HG02678 (cell line): ENCODE measurements at regions not wholly inside any gene's neighbourhood (a gene's known extent, or its start where the extent isn't known, plus 50 kb on each side); places are given as distances from the start of the nearest gene placed in this dataset.
"Not testable (repeated sequence)": the region's sequence is repeated elsewhere in the genome, so short reads cannot be mapped to it uniquely, and the experiment has no call there.

ENCODE experiments used
- ATAC-seq: cut with Tn5 transposase; IDR thresholded peaks from one replicate; pipeline ENCODE4 v1.9.1; 2021; ENCODE audit warnings: mild to moderate bottlenecking, moderate library complexity; ENCODE audit not compliant: unreplicated experiment

- no peak for ATAC-seq
Measured at GRCh38 chr11:81990659-81991443, 742.8 kb downstream of the FAM181B start.

GRCh38 chr11:81989093-81989492 is 744.6 kb downstream of the FAM181B start:
- no peak for ATAC-seq

GRCh38 chr11:81987829-81988472 is 745.7 kb downstream of the FAM181B start:
- no peak for ATAC-seq

GRCh38 chr11:81986556-81987161 is 747.0 kb downstream of the FAM181B start:
- no peak for ATAC-seq

GRCh38 chr11:81979448-81979847 is 754.2 kb downstream of the FAM181B start:
- ATAC-seq = no peak

- no peak for ATAC-seq
Measured at GRCh38 chr11:81975261-81975900, 758.3 kb downstream of the FAM181B start.

- no peak for ATAC-seq
Measured at GRCh38 chr11:81970886-81971285, 762.8 kb downstream of the FAM181B start.

GRCh38 chr11:81967242-81967641 is 766.4 kb downstream of the FAM181B start:
- ATAC-seq = no peak

- no peak for ATAC-seq
Measured at GRCh38 chr11:81966340-81966739, 767.3 kb downstream of the FAM181B start.

- no peak for ATAC-seq
Measured at GRCh38 chr11:81963018-81963417, 770.6 kb downstream of the FAM181B start.

- no peak for ATAC-seq
Measured at GRCh38 chr11:81960443-81960842, 773.2 kb downstream of the FAM181B start.

- no peak for ATAC-seq
Measured at GRCh38 chr11:81959341-81959740, 774.3 kb downstream of the FAM181B start.

GRCh38 chr11:81954301-81954700 is 779.4 kb downstream of the FAM181B start:
- ATAC-seq = not testable (repeated sequence)

GRCh38 chr11:81946831-81947230 is 786.8 kb downstream of the FAM181B start:
- ATAC-seq = no peak

- ATAC-seq = no peak
Measured at GRCh38 chr11:81942646-81943045, 791.0 kb downstream of the FAM181B start.

- no peak for ATAC-seq
Measured at GRCh38 chr11:81941998-81942397, 791.7 kb downstream of the FAM181B start.

- ATAC-seq = no peak
Measured at GRCh38 chr11:81932303-81932702, 801.4 kb downstream of the FAM181B start.

GRCh38 chr11:81920205-81920604 is 813.5 kb downstream of the FAM181B start:
- no peak for ATAC-seq

GRCh38 chr11:81916451-81916850 is 817.2 kb downstream of the FAM181B start:
- ATAC-seq = no peak

- no peak for ATAC-seq
Measured at GRCh38 chr11:81915045-81915444, 818.6 kb downstream of the FAM181B start.

GRCh38 chr11:81913793-81914192 is 819.9 kb downstream of the FAM181B start:
- ATAC-seq = no peak

- no peak for ATAC-seq
Measured at GRCh38 chr11:81907996-81908395, 825.7 kb downstream of the FAM181B start.
